ENCODE measurements at regions not wholly inside any gene's neighbourhood (a gene's known extent, or its start where the extent isn't known, plus 50 kb on each side); places are given as distances from the start of the nearest gene placed in this dataset.
A peak's percentile ranks its signal among the peaks of the same experiment; 100 is the strongest.

- intact Hi-C loops (cut with DNase I), result loop anchor here (10.0 kb wide), 1 partner anchor 125 kb away; no protein-coding TSS in a partner anchor
- DNase-seq (ENCODE audit: extremely low spot score), result no peak
- H3K27me3 ChIP-seq, result no peaks in the 10 kb centered on the region
- 88% methylated on average over 1 of the region's 1 CpG for WGBS
- no peak overlapping the region for H3K27ac ChIP-seq (replicated peaks in 1 of 4)
- H3K9me3 ChIP-seq, result no peaks in the 10 kb centered on the region
- H3K4me1 ChIP-seq, result peaks cover 7 to 17% (median 14%) of the 10 kb centered on the region in 4 donors
- TF ChIP-seq EP300 (IDR thresholded peaks at IDR 0.05) (no peak), POLR2AphosphoS5 (IDR thresholded peaks at IDR 0.05) (no peak), CTCF (IDR thresholded peaks at IDR 0.05) (no peak), POLR2A (IDR thresholded peaks at IDR 0.05; ENCODE audit: low read depth) (no peak)
- H3K4me3 ChIP-seq, result no peak overlapping the region
- H3K36me3 ChIP-seq, result no peaks in the 10 kb centered on the region
These were observed 355.2 kb upstream of the SLC14A2 start for GRCh38 chr18:45260125-45260524.

- H3K27ac ChIP-seq (replicated peaks in 1 of 4), result no peak overlapping the region
- no peaks in the 10 kb centered on the region for H3K27me3 ChIP-seq
- no peaks in the 10 kb centered on the region for H3K36me3 ChIP-seq
- peaks cover 0 to 24% (median 16%) of the 10 kb centered on the region in 4 donors for H3K4me1 ChIP-seq
- H3K4me3 ChIP-seq, result no peak overlapping the region
- TF ChIP-seq EP300 (IDR thresholded peaks at IDR 0.05) (no peak), POLR2A (IDR thresholded peaks at IDR 0.05; ENCODE audit: low read depth) (no peak), CTCF (IDR thresholded peaks at IDR 0.05) (no peak), POLR2AphosphoS5 (IDR thresholded peaks at IDR 0.05) (no peak)
- 85% methylated on average over 3 of the region's 3 CpGs for WGBS
- no peak for DNase-seq (ENCODE audit: extremely low spot score)
- intact Hi-C loops (cut with DNase I), result loop anchor here (10.0 kb wide), 1 partner anchor 119 kb away; no protein-coding TSS in a partner anchor
- no peaks in the 10 kb centered on the region for H3K9me3 ChIP-seq
These were observed 349.3 kb upstream of the SLC14A2 start for GRCh38 chr18:45266023-45266422.

- intact Hi-C loops (cut with DNase I), result loop anchor here (10.0 kb wide), 1 partner anchor 117 kb away; no protein-coding TSS in a partner anchor
- no peaks in the 10 kb centered on the region for H3K9me3 ChIP-seq
- no peaks in the 10 kb centered on the region for H3K27me3 ChIP-seq
- WGBS, result 61% methylated on average over 1 of the region's 1 CpG
- H3K27ac ChIP-seq (replicated peaks in 1 of 4), result peak overlapping the region in 3 of 4 donors; percentile 5 to 43 (median 28)
- TF ChIP-seq POLR2A (IDR thresholded peaks at IDR 0.05; ENCODE audit: low read depth) (no peak), EP300 (IDR thresholded peaks at IDR 0.05) (peak; percentile 38), POLR2AphosphoS5 (IDR thresholded peaks at IDR 0.05) (peak in 1 of 2 donors; percentile 71), CTCF (IDR thresholded peaks at IDR 0.05) (no peak)
- H3K36me3 ChIP-seq, result no peaks in the 10 kb centered on the region
- no peak for DNase-seq (ENCODE audit: extremely low spot score)
- H3K4me1 ChIP-seq, result peaks cover 0 to 24% (median 16%) of the 10 kb centered on the region in 4 donors
- no peak overlapping the region for H3K4me3 ChIP-seq
These were observed 347.7 kb upstream of the SLC14A2 start for GRCh38 chr18:45267622-45268021.

- intact Hi-C loops (cut with DNase I), result loop anchor here (10.0 kb wide), 1 partner anchor 116 kb away; no protein-coding TSS in a partner anchor
- DNase-seq (ENCODE audit: extremely low spot score), result no peak
- H3K27me3 ChIP-seq, result no peaks in the 10 kb centered on the region
- H3K9me3 ChIP-seq, result no peaks in the 10 kb centered on the region
- H3K27ac ChIP-seq (replicated peaks in 1 of 4), result no peak overlapping the region
- H3K4me1 ChIP-seq, result peaks cover 0 to 24% (median 16%) of the 10 kb centered on the region in 4 donors
- no peak for TF ChIP-seq POLR2AphosphoS5 (IDR thresholded peaks at IDR 0.05)
- TF ChIP-seq CTCF (IDR thresholded peaks at IDR 0.05), result no peak
- no peak for TF ChIP-seq EP300 (IDR thresholded peaks at IDR 0.05)
- H3K4me3 ChIP-seq, result no peak overlapping the region
- no peaks in the 10 kb centered on the region for H3K36me3 ChIP-seq
- WGBS, result 89% methylated on average over 1 of the region's 1 CpG
These were observed 346.7 kb upstream of the SLC14A2 start for GRCh38 chr18:45268583-45268982.

GRCh38 chr18:45270289-45270771 lies 344.9 kb upstream of the SLC14A2 start:
- Histone ChIP-seq H3K4me3 (no peak overlapping the region), H3K9me3 (peaks cover 0 to 2% (median 0%) of the 10 kb centered on the region in 4 donors), H3K36me3 (no peaks in the 10 kb centered on the region), H3K4me1 (peaks cover 0 to 24% (median 16%) of the 10 kb centered on the region in 4 donors), H3K27ac (replicated peaks in 1 of 4) (no peak overlapping the region), H3K27me3 (no peaks in the 10 kb centered on the region)
- intact Hi-C loops (cut with DNase I), result loop anchor here (10.0 kb wide), 1 partner anchor 254 kb away; no protein-coding TSS in a partner anchor
- TF ChIP-seq EP300 (IDR thresholded peaks at IDR 0.05), result no peak
- no peak for DNase-seq (ENCODE audit: extremely low spot score)
